Prostate gland (tissue), 2 donors: ENCODE measurements at regions not wholly inside any gene's neighbourhood (a gene's known extent, or its start where the extent isn't known, plus 50 kb on each side); places are given as distances from the start of the nearest gene placed in this dataset.

Experiments used
- POLR2A ChIP-seq: fragments of 450-650 bp; IDR thresholded peaks from one replicate; pipeline ENCODE4 v1.6.1; 2016; ENCODE audit warnings: antibody characterized with exemption, mild to moderate bottlenecking
- TF ChIP-seq, protein P1 (sequence below), 4 experiments: fragments of 200-600 bp in 2 of 4; fragments of 450-650 bp in 2 of 4; sonication (generic) in 2 of 4; IDR thresholded peaks; 1 replicate in 3 of 4; 2 replicates in 1 of 4; pipeline ENCODE4 v1.5.1; 2016 to 2019; ENCODE audit warnings: antibody characterized with exemption in 4 of 4, mild to moderate bottlenecking in 2 of 4, moderate library complexity in 2 of 4

GRCh38 chr20:46803123-46804020 lies 91.3 kb upstream of the EYA2 start:
- TF ChIP-seq, protein P1, sequence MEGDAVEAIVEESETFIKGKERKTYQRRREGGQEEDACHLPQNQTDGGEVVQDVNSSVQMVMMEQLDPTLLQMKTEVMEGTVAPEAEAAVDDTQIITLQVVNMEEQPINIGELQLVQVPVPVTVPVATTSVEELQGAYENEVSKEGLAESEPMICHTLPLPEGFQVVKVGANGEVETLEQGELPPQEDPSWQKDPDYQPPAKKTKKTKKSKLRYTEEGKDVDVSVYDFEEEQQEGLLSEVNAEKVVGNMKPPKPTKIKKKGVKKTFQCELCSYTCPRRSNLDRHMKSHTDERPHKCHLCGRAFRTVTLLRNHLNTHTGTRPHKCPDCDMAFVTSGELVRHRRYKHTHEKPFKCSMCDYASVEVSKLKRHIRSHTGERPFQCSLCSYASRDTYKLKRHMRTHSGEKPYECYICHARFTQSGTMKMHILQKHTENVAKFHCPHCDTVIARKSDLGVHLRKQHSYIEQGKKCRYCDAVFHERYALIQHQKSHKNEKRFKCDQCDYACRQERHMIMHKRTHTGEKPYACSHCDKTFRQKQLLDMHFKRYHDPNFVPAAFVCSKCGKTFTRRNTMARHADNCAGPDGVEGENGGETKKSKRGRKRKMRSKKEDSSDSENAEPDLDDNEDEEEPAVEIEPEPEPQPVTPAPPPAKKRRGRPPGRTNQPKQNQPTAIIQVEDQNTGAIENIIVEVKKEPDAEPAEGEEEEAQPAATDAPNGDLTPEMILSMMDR (IDR thresholded peaks at IDR 0.05), result no peak
- no peak for TF ChIP-seq POLR2A
